IMR-90 (cell line): ENCODE measurements at regions not wholly inside any gene's neighbourhood (a gene's known extent, or its start where the extent isn't known, plus 50 kb on each side); places are given as distances from the start of the nearest gene placed in this dataset.

Experiments
- ATAC-seq: fragments of 200-7000 bp; cut with Tn5 transposase; 2 replicates; pipeline ENCODE4 v1.9.1; 2020; ENCODE audit warnings: low read depth, mild to moderate bottlenecking, moderate library complexity
- BruUV-seq: library from RNA; stranded (reverse); fragments of 400-500 nt; replicated peaks from 2 replicates; lab custom pipeline; 2021; lab: Mats Ljungman, UMichigan
- CTCF ChIA-PET: fragments of 300-600 bp; formaldehyde crosslinking; extraction: SDS; loops from one replicate; lab custom pipeline; 2021; ENCODE audit warnings: antibody characterized with exemption; lab: Yijun Ruan, JAX
- POLR2A ChIA-PET: fragments of 300-600 bp; sonication (Branson Sonifier 250); formaldehyde crosslinking; loops from one replicate; lab custom pipeline; 2022; ENCODE audit warnings: antibody characterized with exemption; ENCODE audit not compliant: unreplicated experiment; lab: Charles Lee
- DNase-seq: peaks from one replicate; pipeline ENCODE4 v3.0.0; 2013
- H2AFZ ChIP-seq: replicated peaks from 2 replicates; pipeline ENCODE3; 2013; ENCODE audit warnings: low read length, mild to moderate bottlenecking; ENCODE audit not compliant: poor library complexity
- H2AK5ac ChIP-seq: 2 replicates; pipeline ENCODE4 v1.6.1; 2013; ENCODE audit warnings: low read depth, low read length, inconsistent platforms
- H2AK9ac ChIP-seq: replicated peaks from 2 replicates; pipeline ENCODE3; 2013; ENCODE audit warnings: mild to moderate bottlenecking, low read depth, low read length, moderate library complexity; ENCODE audit not compliant: poor library complexity
- H2BK120ac ChIP-seq: 2 replicates; pipeline ENCODE4 v1.6.1; 2013; ENCODE audit warnings: low read depth, low read length, inconsistent platforms
- H2BK15ac ChIP-seq: 3 replicates; pipeline ENCODE4 v1.6.1; 2013; ENCODE audit warnings: low read depth, low read length, inconsistent platforms
- H2BK20ac ChIP-seq: 2 replicates; pipeline ENCODE4 v1.6.1; 2013; ENCODE audit warnings: low read depth, mild to moderate bottlenecking, inconsistent platforms, low read length, moderate library complexity
- H2BK5ac ChIP-seq: 2 replicates; pipeline ENCODE4 v1.6.1; 2013; ENCODE audit warnings: mild to moderate bottlenecking, low read depth, low read length, inconsistent platforms; ENCODE audit not compliant: poor library complexity, severe bottlenecking
- H3K14ac ChIP-seq: replicated peaks from 2 replicates; pipeline ENCODE4 v1.6.1; 2013; ENCODE audit warnings: low read depth, low read length, inconsistent platforms
- H3K18ac ChIP-seq: 2 replicates; pipeline ENCODE4 v1.6.1; 2013; ENCODE audit warnings: low read depth, low read length, control low read depth
- H3K23ac ChIP-seq: 2 replicates; pipeline ENCODE4 v1.6.1; 2013; ENCODE audit warnings: low read depth, low read length, inconsistent platforms
- H3K27ac ChIP-seq: 2 replicates; pipeline ENCODE4 v1.5.1; 2013; ENCODE audit warnings: mild to moderate bottlenecking, control low read depth, low read length; ENCODE audit not compliant: insufficient read depth
- H3K27me3 ChIP-seq: 2 replicates; pipeline ENCODE4 v1.6.1; 2013; ENCODE audit warnings: low read length; ENCODE audit not compliant: control insufficient read depth, insufficient read depth
- H3K36me3 ChIP-seq: 2 replicates; pipeline ENCODE4 v1.6.1; 2013; ENCODE audit warnings: low read length, mixed read lengths; ENCODE audit not compliant: control insufficient read depth, insufficient read depth
- H3K4ac ChIP-seq: 2 replicates; pipeline ENCODE4 v1.6.1; 2013; ENCODE audit warnings: low read depth, low read length, inconsistent platforms
- H3K4me1 ChIP-seq: 2 replicates; pipeline ENCODE4 v1.6.1; 2013; ENCODE audit warnings: low read length, mixed read lengths; ENCODE audit not compliant: control insufficient read depth, insufficient read depth
- H3K4me2 ChIP-seq: 2 replicates; pipeline ENCODE4 v1.6.1; 2013; ENCODE audit warnings: low read depth, mild to moderate bottlenecking, control low read depth, low read length, moderate library complexity
- H3K4me3 ChIP-seq: 2 replicates; pipeline ENCODE4 v1.5.1; 2013; ENCODE audit warnings: low read depth, mild to moderate bottlenecking, control low read depth, low read length, moderate library complexity; ENCODE audit not compliant: insufficient read depth
- H3K56ac ChIP-seq: 2 replicates; pipeline ENCODE4 v1.6.1; 2013; ENCODE audit warnings: low read length, inconsistent platforms; ENCODE audit not compliant: insufficient read depth; ENCODE audit errors: extremely low read depth
- H3K79me1 ChIP-seq, 2 experiments: 2 replicates each; pipeline ENCODE4 v1.6.1; 2013; ENCODE audit warnings: low read length in 2 of 2, inconsistent platforms in 1 of 2, low read depth in 1 of 2
- H3K9ac ChIP-seq: 2 replicates; pipeline ENCODE4 v1.6.1; 2013; ENCODE audit warnings: low read depth, low read length, control low read depth
- H3K9me1 ChIP-seq: 2 replicates; pipeline ENCODE4 v1.6.1; 2013; ENCODE audit warnings: low read length, inconsistent platforms; ENCODE audit not compliant: insufficient read depth
- H3K9me3 ChIP-seq: 2 replicates; pipeline ENCODE4 v1.6.1; 2013; ENCODE audit warnings: low read length; ENCODE audit not compliant: control insufficient read depth, insufficient read depth
- H4K20me1 ChIP-seq: 2 replicates; pipeline ENCODE4 v1.6.1; 2013; ENCODE audit warnings: low read length, inconsistent platforms; ENCODE audit not compliant: insufficient read depth
- H4K5ac ChIP-seq: 2 replicates; pipeline ENCODE4 v1.6.1; 2013; ENCODE audit warnings: mild to moderate bottlenecking, low read depth, low read length, control low read depth
- H4K8ac ChIP-seq, 2 experiments: 2 replicates each; pipeline ENCODE4 v1.6.1; 2013; ENCODE audit warnings: low read depth in 2 of 2, low read length in 2 of 2, control low read depth in 1 of 2, inconsistent platforms in 1 of 2
- H4K91ac ChIP-seq: 2 replicates; pipeline ENCODE4 v1.6.1; 2013; ENCODE audit warnings: low read depth, low read length, inconsistent platforms; ENCODE audit not compliant: insufficient read depth
- MAFK ChIP-seq: IDR thresholded peaks from 2 replicates; pipeline ENCODE4 v1.6.1; 2012; ENCODE audit warnings: low read depth, low read length, improper control_type of control experiment
- MAZ ChIP-seq: IDR thresholded peaks from 2 replicates; pipeline ENCODE4 v1.6.1; 2012; ENCODE audit warnings: low read depth, mild to moderate bottlenecking, low read length, improper control_type of control experiment, moderate library complexity, borderline replicate concordance
- WGBS, 2 experiments: methylation state at CpG; one replicate each; pipeline versions ENCODE4 v1.1.5 to v1.1.7; 2013; ENCODE audit warnings: missing lambda C conversion rate in 2 of 2; ENCODE audit not compliant: insufficient read length in 1 of 2; ENCODE audit errors: extremely low coverage in 2 of 2; 5-methylcytosine and 5-hydroxymethylcytosine counted together
- dilution Hi-C: fragments of 300-500 bp; cut with HindIII; formaldehyde crosslinking; loops from one replicate; pipeline ENCODE4 v1.14.3; 2018; ENCODE audit warnings: low sequenced_read_pairs; ENCODE audit not compliant: unreplicated experiment
- in situ Hi-C: fragments of 300-500 bp; cut with MboI; formaldehyde crosslinking; loops from 3 replicates; pipeline ENCODE4 v1.14.3; 2019; ENCODE audit warnings: low sequenced_read_pairs, inconsistent platforms, mixed read lengths
- intact Hi-C: fragments of 100-400 bp; cut with micrococcal nuclease; formaldehyde crosslinking; loops from 2 replicates; pipeline ENCODE4 v1.10.0; 2022

- H3K4ac ChIP-seq, result no peak overlapping the region
- no peak overlapping the region for H2BK5ac ChIP-seq
- no peaks in the 10 kb centered on the region for H3K36me3 ChIP-seq
- H3K79me1 ChIP-seq, result no peaks in the 10 kb centered on the region
- CTCF ChIA-PET, result no interaction called here
- no peaks in the 10 kb centered on the region for H3K9me1 ChIP-seq
- WGBS, 2 experiments, result no CpG with 5 or more reads among the region's 2 CpGs
- H3K56ac ChIP-seq, result no peak overlapping the region
- no peak overlapping the region for H3K14ac ChIP-seq
- no peak overlapping the region for H2AK5ac ChIP-seq
- H4K5ac ChIP-seq, result no peak overlapping the region
- H2AFZ ChIP-seq, result no peak overlapping the region
- BruUV-seq, result no TSS peak
- dilution Hi-C loops, result no loop called here
- intact Hi-C loops, result no loop called here
- H3K18ac ChIP-seq, result no peak overlapping the region
- POLR2A ChIA-PET, result no interaction called here
- ATAC-seq, result no peak
- no peak for TF ChIP-seq MAZ
- peak; percentile 59 for TF ChIP-seq MAFK
- H2BK120ac ChIP-seq, result no peak overlapping the region
- in situ Hi-C loops, result no loop called here
- H3K4me1 ChIP-seq, result no peaks in the 10 kb centered on the region
- H3K9me3 ChIP-seq, result no peaks in the 10 kb centered on the region
- no peak overlapping the region for H3K4me3 ChIP-seq
- no peak for DNase-seq
- H3K4me2 ChIP-seq, result no peak overlapping the region
- H4K91ac ChIP-seq, result no peak overlapping the region
- no peak overlapping the region for H4K8ac ChIP-seq
- no peaks in the 10 kb centered on the region for H4K20me1 ChIP-seq
- no peak overlapping the region for H3K23ac ChIP-seq
- H3K27me3 ChIP-seq, result no peaks in the 10 kb centered on the region
- H2BK15ac ChIP-seq, result no peak overlapping the region; the same call in 2 of the 3 replicates
- no peak overlapping the region for H3K27ac ChIP-seq
- no peak overlapping the region for H2AK9ac ChIP-seq
- no peak overlapping the region for H2BK20ac ChIP-seq
- no peak overlapping the region for H3K9ac ChIP-seq
Measured at GRCh38 chr20:6504179-6504578, 263.3 kb upstream of the BMP2 start.
